ENCODE measurements at regions not wholly inside any gene's neighbourhood (a gene's known extent, or its start where the extent isn't known, plus 50 kb on each side); places are given as distances from the start of the nearest gene placed in this dataset.

GRCh38 chr6:104644848-104645247 is 214.9 kb downstream of the HACE1 start:
- no peak for TF ChIP-seq IRF2 (CRISPR knock-in tag; IDR thresholded peaks at IDR 0.05)
- TF ChIP-seq MCM5 (IDR thresholded peaks at IDR 0.05; ENCODE audit: low read depth): no peak
- TF ChIP-seq CC2D1A (IDR thresholded peaks at IDR 0.05): no peak
- no peak for TF ChIP-seq RCOR1 (IDR thresholded peaks at IDR 0.05; ENCODE audit: borderline replicate concordance in 1 of 2, low read depth in 2 of 2, low read length in 2 of 2)
- no peak for TF ChIP-seq ZBTB33 (CRISPR knock-in tag; IDR thresholded peaks at IDR 0.05)
- no peak for TF ChIP-seq MTA2 (IDR thresholded peaks at IDR 0.05; ENCODE audit: low read depth)
- no peak for TF ChIP-seq GTF2A2 (tag; IDR thresholded peaks at IDR 0.05)
- no peak for TF ChIP-seq ZNF76 (CRISPR knock-in tag; IDR thresholded peaks at IDR 0.05; ENCODE audit: borderline replicate concordance)
- no peak for TF ChIP-seq ZFPM2 (CRISPR knock-in tag; IDR thresholded peaks at IDR 0.05)
- no peak for TF ChIP-seq ZNF695 (CRISPR knock-in tag; IDR thresholded peaks at IDR 0.05)
- no peak for TF ChIP-seq ZNF57 (CRISPR knock-in tag; IDR thresholded peaks at IDR 0.05)
- TF ChIP-seq KLF1 (tag; IDR thresholded peaks at IDR 0.05): no peak
- TF ChIP-seq SMARCE1 (IDR thresholded peaks at IDR 0.05): no peak
- TF ChIP-seq GMEB1 (CRISPR knock-in tag; IDR thresholded peaks at IDR 0.05): no peak
- TF ChIP-seq FOXP4 (CRISPR knock-in tag; IDR thresholded peaks at IDR 0.05; ENCODE audit: borderline replicate concordance): no peak
- TF ChIP-seq ZSCAN29 (IDR thresholded peaks at IDR 0.05): no peak
- no peak for TF ChIP-seq MXD1 (CRISPR knock-in tag; IDR thresholded peaks at IDR 0.05; ENCODE audit: borderline replicate concordance, poor library complexity, severe bottlenecking)
- TF ChIP-seq ZNF146 (CRISPR knock-in tag; IDR thresholded peaks at IDR 0.05; ENCODE audit: unreplicated experiment): no peak
- DNase-seq (ENCODE audit: extremely low read depth in 1 of 4, low spot score in 3 of 4): no peak
- ChIA-PET POLR2A (no interaction called here), CTCF (ENCODE audit: low intra/inter-chr PET ratio) (no interaction called here)
- intact Hi-C loops (cut with micrococcal nuclease) (no loop called here), in situ Hi-C loops (cut with MboI) (no loop called here)
- no peak for FAIRE-seq
- H4K20me1 ChIP-seq (replicated peaks; ENCODE audit: control insufficient read depth, insufficient read depth, low read length): no peaks in the 10 kb centered on the region
- ATAC-seq: no peak
- no peaks in the 10 kb centered on the region for H3K79me2 ChIP-seq (ENCODE audit: control insufficient read depth, insufficient read depth, low read length)
- H3K36me3 ChIP-seq (ENCODE audit: control insufficient read depth, insufficient read depth, low read length): no peaks in the 10 kb centered on the region
- no peaks in the 10 kb centered on the region; a peak in 1 of 5 replicates for H3K4me1 ChIP-seq (replicated peaks in 1 of 2; ENCODE audit: control insufficient read depth in 2 of 2, insufficient read depth in 2 of 2, low read length in 2 of 2)
- H3K9ac ChIP-seq (ENCODE audit: insufficient read depth in 1 of 2, low read depth in 2 of 2, low read length in 2 of 2): no peak overlapping the region
- no peak overlapping the region for H3K4me3 ChIP-seq
- peaks cover 0 to 5% of the 10 kb centered on the region in 2 experiments; a peak in 1 of 5 replicates for H3K27me3 ChIP-seq (ENCODE audit: control insufficient read depth in 2 of 2, insufficient read depth in 2 of 2, low read length in 2 of 2)
- no peak overlapping the region for H3K4me2 ChIP-seq (ENCODE audit: insufficient read depth, low read length)
- WGBS (ENCODE audit: insufficient coverage, low coverage, missing lambda C conversion rate): 0% methylated on average over 1 of the region's 1 CpG
- no peaks in the 10 kb centered on the region for H3K9me3 ChIP-seq (replicated peaks; ENCODE audit: control insufficient read depth, insufficient read depth, low read depth, low read length)
- BruUV-seq (replicated peaks): no TSS peak
- H3K27ac ChIP-seq (ENCODE audit: extremely low read depth, low read depth, low read length): no peak overlapping the region
- no peaks in the 10 kb centered on the region for H3K9me1 ChIP-seq (ENCODE audit: control insufficient read depth, insufficient read depth, low read length)
- H2AFZ ChIP-seq (ENCODE audit: low read depth, low read length): no peak overlapping the region
